ENCODE measurements at regions not wholly inside any gene's neighbourhood (a gene's known extent, or its start where the extent isn't known, plus 50 kb on each side); places are given as distances from the start of the nearest gene placed in this dataset.

DNA sequence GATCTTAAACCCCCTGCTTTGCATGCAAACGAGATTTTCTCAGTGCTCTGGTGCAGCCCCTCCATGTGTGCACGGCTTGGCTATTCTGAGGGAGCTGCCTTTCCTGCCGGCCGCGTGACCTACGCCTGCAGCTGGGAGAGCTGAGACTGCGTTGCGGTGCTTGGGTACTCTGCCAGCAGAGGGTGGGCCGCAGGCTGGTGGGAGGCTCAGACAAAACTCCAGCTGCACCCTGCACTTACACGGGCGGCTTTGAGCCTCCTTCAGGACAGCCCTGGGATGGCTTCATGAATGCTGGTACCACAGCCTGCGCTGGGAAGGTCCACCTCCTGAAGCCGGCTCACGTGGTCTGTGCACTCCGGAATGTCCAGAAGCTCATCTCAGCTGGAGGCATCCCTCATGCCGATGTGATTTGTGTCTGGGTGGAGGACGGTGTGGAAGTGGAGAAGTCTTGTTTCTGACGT, 223.7 kb downstream of the DLL1 start:
- TF ChIP-seq, protein P1, sequence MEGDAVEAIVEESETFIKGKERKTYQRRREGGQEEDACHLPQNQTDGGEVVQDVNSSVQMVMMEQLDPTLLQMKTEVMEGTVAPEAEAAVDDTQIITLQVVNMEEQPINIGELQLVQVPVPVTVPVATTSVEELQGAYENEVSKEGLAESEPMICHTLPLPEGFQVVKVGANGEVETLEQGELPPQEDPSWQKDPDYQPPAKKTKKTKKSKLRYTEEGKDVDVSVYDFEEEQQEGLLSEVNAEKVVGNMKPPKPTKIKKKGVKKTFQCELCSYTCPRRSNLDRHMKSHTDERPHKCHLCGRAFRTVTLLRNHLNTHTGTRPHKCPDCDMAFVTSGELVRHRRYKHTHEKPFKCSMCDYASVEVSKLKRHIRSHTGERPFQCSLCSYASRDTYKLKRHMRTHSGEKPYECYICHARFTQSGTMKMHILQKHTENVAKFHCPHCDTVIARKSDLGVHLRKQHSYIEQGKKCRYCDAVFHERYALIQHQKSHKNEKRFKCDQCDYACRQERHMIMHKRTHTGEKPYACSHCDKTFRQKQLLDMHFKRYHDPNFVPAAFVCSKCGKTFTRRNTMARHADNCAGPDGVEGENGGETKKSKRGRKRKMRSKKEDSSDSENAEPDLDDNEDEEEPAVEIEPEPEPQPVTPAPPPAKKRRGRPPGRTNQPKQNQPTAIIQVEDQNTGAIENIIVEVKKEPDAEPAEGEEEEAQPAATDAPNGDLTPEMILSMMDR (IDR thresholded peaks at IDR 0.05; ENCODE audit: low read depth, low read length, poor library complexity, severe bottlenecking) = no peak
- no peak for TF ChIP-seq EZH2phosphoT487 (IDR thresholded peaks at IDR 0.05; ENCODE audit: borderline replicate concordance, low read length)
